ENCODE measurements at regions not wholly inside any gene's neighbourhood (a gene's known extent, or its start where the extent isn't known, plus 50 kb on each side); places are given as distances from the start of the nearest gene placed in this dataset.

- H3K27ac ChIP-seq (ENCODE audit: insufficient read depth, low read length) = no peak overlapping the region
- H3K36me3 ChIP-seq (ENCODE audit: control insufficient read depth, insufficient read depth, low read length) = no peaks in the 10 kb centered on the region
- TF ChIP-seq CTCF (conservative IDR thresholded peaks at IDR 0.05 in 1 of 2, IDR thresholded peaks at IDR 0.05 in 1 of 2; ENCODE audit: low read depth in 1 of 2, low read length in 2 of 2) = no peak
- TF ChIP-seq EZH2 (IDR thresholded peaks at IDR 0.05; ENCODE audit: low read length, missing control alignments) = no peak
- no peaks in the 10 kb centered on the region for H4K20me1 ChIP-seq (ENCODE audit: control insufficient read depth, extremely low read depth, insufficient read depth, low read length)
- no peak overlapping the region for H3K4me2 ChIP-seq (ENCODE audit: extremely low read depth, insufficient read depth, low read length)
- DNase-seq (ENCODE audit: low read depth in 2 of 2) = no peak
- H3K4me1 ChIP-seq (ENCODE audit: control insufficient read depth, extremely low read depth, insufficient read depth, low read length) = no peaks in the 10 kb centered on the region
- no peak overlapping the region for H3K4me3 ChIP-seq (replicated peaks in 1 of 4; ENCODE audit: control extremely low read depth in 1 of 4, insufficient read depth in 1 of 4, low read depth in 3 of 4, low read length in 4 of 4)
- no peaks in the 10 kb centered on the region for H3K27me3 ChIP-seq (ENCODE audit: control insufficient read depth, insufficient read depth, low read length)
- no peaks in the 10 kb centered on the region for H3K79me2 ChIP-seq (ENCODE audit: control insufficient read depth, insufficient read depth, low read length)
- H2AFZ ChIP-seq (ENCODE audit: low read length) = no peak overlapping the region
- no peaks in the 10 kb centered on the region for H3K9me3 ChIP-seq (ENCODE audit: control insufficient read depth, insufficient read depth, low read depth, low read length)
- no peak overlapping the region for H3K9ac ChIP-seq (ENCODE audit: insufficient read depth, low read length)
Observed at GRCh38 chr2:239496700-239497099, 95.9 kb upstream of the HDAC4 start.

GRCh38 chr2:239495791-239496233 is 95.0 kb upstream of the HDAC4 start:
- H2AFZ ChIP-seq (ENCODE audit: low read length) = no peak overlapping the region
- no peak overlapping the region for H3K4me3 ChIP-seq (replicated peaks in 1 of 4; ENCODE audit: control extremely low read depth in 1 of 4, insufficient read depth in 1 of 4, low read depth in 3 of 4, low read length in 4 of 4)
- H3K9ac ChIP-seq (ENCODE audit: insufficient read depth, low read length) = no peak overlapping the region
- no peaks in the 10 kb centered on the region for H3K4me1 ChIP-seq (ENCODE audit: control insufficient read depth, extremely low read depth, insufficient read depth, low read length)
- H3K9me3 ChIP-seq (ENCODE audit: control insufficient read depth, insufficient read depth, low read depth, low read length) = no peaks in the 10 kb centered on the region
- H3K27ac ChIP-seq (ENCODE audit: insufficient read depth, low read length) = no peak overlapping the region
- H3K4me2 ChIP-seq (ENCODE audit: extremely low read depth, insufficient read depth, low read length) = no peak overlapping the region
- no peaks in the 10 kb centered on the region for H3K27me3 ChIP-seq (ENCODE audit: control insufficient read depth, insufficient read depth, low read length)
- TF ChIP-seq EZH2 (IDR thresholded peaks at IDR 0.05; ENCODE audit: low read length, missing control alignments) (no peak), CTCF (conservative IDR thresholded peaks at IDR 0.05 in 1 of 2, IDR thresholded peaks at IDR 0.05 in 1 of 2; ENCODE audit: low read depth in 1 of 2, low read length in 2 of 2) (no peak)
- H3K36me3 ChIP-seq (ENCODE audit: control insufficient read depth, insufficient read depth, low read length) = no peaks in the 10 kb centered on the region
- no peaks in the 10 kb centered on the region for H3K79me2 ChIP-seq (ENCODE audit: control insufficient read depth, insufficient read depth, low read length)
- DNase-seq (ENCODE audit: low read depth in 2 of 2) = no peak
- H4K20me1 ChIP-seq (ENCODE audit: control insufficient read depth, extremely low read depth, insufficient read depth, low read length) = no peaks in the 10 kb centered on the region

- Histone ChIP-seq H2AFZ (ENCODE audit: low read length) (no peak overlapping the region), H4K20me1 (ENCODE audit: control insufficient read depth, extremely low read depth, insufficient read depth, low read length) (no peaks in the 10 kb centered on the region), H3K4me2 (ENCODE audit: extremely low read depth, insufficient read depth, low read length) (no peak overlapping the region), H3K9me3 (ENCODE audit: control insufficient read depth, insufficient read depth, low read depth, low read length) (no peaks in the 10 kb centered on the region), H3K4me3 (replicated peaks in 1 of 4; ENCODE audit: control extremely low read depth in 1 of 4, insufficient read depth in 1 of 4, low read depth in 3 of 4, low read length in 4 of 4) (no peak overlapping the region), H3K27me3 (ENCODE audit: control insufficient read depth, insufficient read depth, low read length) (no peaks in the 10 kb centered on the region), H3K36me3 (ENCODE audit: control insufficient read depth, insufficient read depth, low read length) (no peaks in the 10 kb centered on the region), H3K27ac (ENCODE audit: insufficient read depth, low read length) (no peak overlapping the region), H3K9ac (ENCODE audit: insufficient read depth, low read length) (no peak overlapping the region), H3K79me2 (ENCODE audit: control insufficient read depth, insufficient read depth, low read length) (no peaks in the 10 kb centered on the region), H3K4me1 (ENCODE audit: control insufficient read depth, extremely low read depth, insufficient read depth, low read length) (no peaks in the 10 kb centered on the region)
- no peak for TF ChIP-seq EZH2 (IDR thresholded peaks at IDR 0.05; ENCODE audit: low read length, missing control alignments)
- no peak for TF ChIP-seq CTCF (conservative IDR thresholded peaks at IDR 0.05 in 1 of 2, IDR thresholded peaks at IDR 0.05 in 1 of 2; ENCODE audit: low read depth in 1 of 2, low read length in 2 of 2)
- DNase-seq (ENCODE audit: low read depth in 2 of 2) = no peak
Observed at GRCh38 chr2:239495175-239495574, 94.4 kb upstream of the HDAC4 start.
